ENCODE measurements at regions not wholly inside any gene's neighbourhood (a gene's known extent, or its start where the extent isn't known, plus 50 kb on each side); places are given as distances from the start of the nearest gene placed in this dataset.

DNA sequence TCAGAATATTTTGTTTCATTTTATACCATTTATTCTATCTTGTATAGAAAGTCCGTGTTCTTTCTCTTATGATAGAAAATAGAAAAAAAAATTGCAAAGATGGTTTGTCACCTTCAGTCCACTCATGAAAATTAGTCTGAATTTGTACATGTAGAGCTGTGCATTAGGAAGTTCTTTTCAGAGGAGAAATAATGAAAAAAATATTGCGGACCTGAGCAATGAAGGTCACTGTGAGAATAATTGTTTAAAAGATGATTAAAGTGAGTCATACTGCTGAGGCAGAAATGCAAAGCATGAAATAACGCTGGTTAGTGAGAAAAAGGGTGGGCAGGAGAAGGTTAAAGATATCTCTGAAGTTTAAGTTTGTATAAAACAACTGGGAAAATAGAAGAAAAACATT lies 431.1 kb downstream of the TMX3 start:
- TF ChIP-seq NFIC (IDR thresholded peaks at IDR 0.05) (no peak), MAX (IDR thresholded peaks at IDR 0.05) (no peak), RAD21 (IDR thresholded peaks at IDR 0.05; ENCODE audit: low read depth) (no peak), CEBPB (IDR thresholded peaks at IDR 0.05) (no peak), CREB1 (IDR thresholded peaks at IDR 0.05; ENCODE audit: low read depth) (no peak), FOXM1 (IDR thresholded peaks at IDR 0.05; ENCODE audit: borderline replicate concordance, low read depth) (no peak), TAF1 (IDR thresholded peaks at IDR 0.05; ENCODE audit: low read depth) (no peak), TEAD4 (IDR thresholded peaks at IDR 0.05) (no peak)

All from Ishikawa (cell line).